ENCODE measurements at regions not wholly inside any gene's neighbourhood (a gene's known extent, or its start where the extent isn't known, plus 50 kb on each side); places are given as distances from the start of the nearest gene placed in this dataset.

DNA sequence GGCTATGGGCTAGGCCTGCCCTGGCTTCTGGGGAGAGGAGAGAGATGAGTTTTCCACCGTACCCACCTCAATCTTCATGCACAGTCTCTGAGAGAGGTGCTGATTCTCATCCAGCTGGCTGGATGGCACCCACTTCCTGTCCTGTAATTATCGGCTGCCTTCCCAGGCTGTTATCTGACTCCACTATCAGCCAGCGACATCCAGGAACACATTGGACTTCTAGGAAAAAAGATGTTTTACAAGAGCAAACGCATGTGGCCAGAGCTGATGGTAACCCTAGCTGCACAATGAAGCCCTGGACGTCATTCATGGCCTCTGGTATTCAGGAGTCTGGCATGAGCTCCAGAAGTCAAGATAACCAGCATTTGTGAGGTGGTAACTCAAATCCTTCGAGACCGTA, 137.4 kb downstream of the EHF start:
- POLR2A ChIA-PET = no interaction called here
- CTCF ChIA-PET = no interaction called here

DNA sequence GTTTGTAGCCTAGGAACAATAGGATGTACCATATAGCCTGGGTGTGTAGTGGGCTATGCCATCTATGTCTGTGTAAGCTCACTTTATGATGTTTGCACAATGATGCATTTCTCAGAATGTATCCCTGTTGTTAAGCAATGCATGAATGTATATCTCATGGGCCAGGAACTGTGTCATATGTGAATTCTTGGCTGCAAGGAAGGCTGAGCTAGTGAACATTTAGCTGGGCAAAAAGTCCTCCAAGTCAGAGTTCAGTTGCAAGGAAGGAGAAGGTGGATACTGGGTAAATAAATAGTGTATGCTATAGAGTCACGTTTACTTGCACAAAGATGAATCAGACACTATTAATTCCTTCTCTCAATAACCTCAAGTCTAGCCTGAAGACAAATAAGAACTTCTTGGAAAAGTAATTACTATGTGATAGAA, 136.1 kb downstream of the EHF start:
- ChIA-PET CTCF (no interaction called here), POLR2A (no interaction called here)
- TF ChIP-seq LEF1 (IDR thresholded peaks at IDR 0.05; ENCODE audit: borderline replicate concordance) (no peak), SUZ12 (IDR thresholded peaks at IDR 0.05) (no peak), CTBP1 (IDR thresholded peaks at IDR 0.05; ENCODE audit: borderline replicate concordance) (no peak), FOXA1 (IDR thresholded peaks at IDR 0.05) (no peak), SP1 (IDR thresholded peaks at IDR 0.05) (no peak)
- DNase-seq (ENCODE audit: extremely low spot score) = no peak

More for the DNA sequence above, 137.4 kb downstream of the EHF start:
- no peak for DNase-seq (ENCODE audit: extremely low spot score)
- TF ChIP-seq TARDBP (IDR thresholded peaks at IDR 0.05) (no peak), ELF4 (IDR thresholded peaks at IDR 0.05) (no peak), CTBP1 (IDR thresholded peaks at IDR 0.05; ENCODE audit: borderline replicate concordance) (no peak), L3MBTL2 (conservative IDR thresholded peaks at IDR 0.05) (no peak), BHLHE40 (IDR thresholded peaks at IDR 0.05; ENCODE audit: borderline replicate concordance) (no peak), PKNOX1 (IDR thresholded peaks at IDR 0.05) (no peak), NFRKB (IDR thresholded peaks at IDR 0.05) (no peak), ZNF384 (IDR thresholded peaks at IDR 0.05) (no peak), LEF1 (IDR thresholded peaks at IDR 0.05; ENCODE audit: borderline replicate concordance) (no peak), FOXA1 (IDR thresholded peaks at IDR 0.05) (no peak), SP1 (IDR thresholded peaks at IDR 0.05) (no peak), FOXK2 (IDR thresholded peaks at IDR 0.05) (no peak), HDGF (IDR thresholded peaks at IDR 0.05; ENCODE audit: borderline replicate concordance) (no peak), SUZ12 (IDR thresholded peaks at IDR 0.05) (no peak), FOXM1 (IDR thresholded peaks at IDR 0.05; ENCODE audit: borderline replicate concordance) (no peak), ARNT (IDR thresholded peaks at IDR 0.05) (no peak)

GRCh38 chr11:34756591-34756990, 135.7 kb downstream of the EHF start:
- ChIA-PET CTCF (no interaction called here), POLR2A (no interaction called here)
- DNase-seq (ENCODE audit: extremely low spot score) = no peak
- TF ChIP-seq LEF1 (IDR thresholded peaks at IDR 0.05; ENCODE audit: borderline replicate concordance) (no peak), BHLHE40 (IDR thresholded peaks at IDR 0.05; ENCODE audit: borderline replicate concordance) (no peak), SP1 (IDR thresholded peaks at IDR 0.05) (no peak), NFRKB (IDR thresholded peaks at IDR 0.05) (no peak), L3MBTL2 (conservative IDR thresholded peaks at IDR 0.05) (no peak), PKNOX1 (IDR thresholded peaks at IDR 0.05) (no peak), ARNT (IDR thresholded peaks at IDR 0.05) (no peak), FOXK2 (IDR thresholded peaks at IDR 0.05) (no peak), ELF4 (IDR thresholded peaks at IDR 0.05) (no peak), FOXA1 (IDR thresholded peaks at IDR 0.05) (no peak), ZNF384 (IDR thresholded peaks at IDR 0.05) (no peak), TARDBP (IDR thresholded peaks at IDR 0.05) (no peak), HDGF (IDR thresholded peaks at IDR 0.05; ENCODE audit: borderline replicate concordance) (no peak), SUZ12 (IDR thresholded peaks at IDR 0.05) (no peak), CTBP1 (IDR thresholded peaks at IDR 0.05; ENCODE audit: borderline replicate concordance) (no peak), FOXM1 (IDR thresholded peaks at IDR 0.05; ENCODE audit: borderline replicate concordance) (no peak)

- CTCF ChIA-PET = no interaction called here
- no peak for DNase-seq (ENCODE audit: extremely low spot score)
- POLR2A ChIA-PET = no interaction called here
- no peak for TF ChIP-seq ZNF384 (IDR thresholded peaks at IDR 0.05)
- no peak for TF ChIP-seq ELF4 (IDR thresholded peaks at IDR 0.05)
- TF ChIP-seq PKNOX1 (IDR thresholded peaks at IDR 0.05) = no peak
- no peak for TF ChIP-seq NFRKB (IDR thresholded peaks at IDR 0.05)
- no peak for TF ChIP-seq FOXM1 (IDR thresholded peaks at IDR 0.05; ENCODE audit: borderline replicate concordance)
- TF ChIP-seq L3MBTL2 (conservative IDR thresholded peaks at IDR 0.05) = no peak
- no peak for TF ChIP-seq FOXK2 (IDR thresholded peaks at IDR 0.05)
- no peak for TF ChIP-seq SUZ12 (IDR thresholded peaks at IDR 0.05)
- TF ChIP-seq SP1 (IDR thresholded peaks at IDR 0.05) = no peak
- no peak for TF ChIP-seq FOXA1 (IDR thresholded peaks at IDR 0.05)
- TF ChIP-seq ARNT (IDR thresholded peaks at IDR 0.05) = no peak
- TF ChIP-seq TARDBP (IDR thresholded peaks at IDR 0.05) = no peak
- TF ChIP-seq CTBP1 (IDR thresholded peaks at IDR 0.05; ENCODE audit: borderline replicate concordance) = no peak
- no peak for TF ChIP-seq LEF1 (IDR thresholded peaks at IDR 0.05; ENCODE audit: borderline replicate concordance)
- TF ChIP-seq HDGF (IDR thresholded peaks at IDR 0.05; ENCODE audit: borderline replicate concordance) = no peak
- no peak for TF ChIP-seq BHLHE40 (IDR thresholded peaks at IDR 0.05; ENCODE audit: borderline replicate concordance)
Measured at GRCh38 chr11:34755671-34756070, 134.8 kb downstream of the EHF start.

DNA sequence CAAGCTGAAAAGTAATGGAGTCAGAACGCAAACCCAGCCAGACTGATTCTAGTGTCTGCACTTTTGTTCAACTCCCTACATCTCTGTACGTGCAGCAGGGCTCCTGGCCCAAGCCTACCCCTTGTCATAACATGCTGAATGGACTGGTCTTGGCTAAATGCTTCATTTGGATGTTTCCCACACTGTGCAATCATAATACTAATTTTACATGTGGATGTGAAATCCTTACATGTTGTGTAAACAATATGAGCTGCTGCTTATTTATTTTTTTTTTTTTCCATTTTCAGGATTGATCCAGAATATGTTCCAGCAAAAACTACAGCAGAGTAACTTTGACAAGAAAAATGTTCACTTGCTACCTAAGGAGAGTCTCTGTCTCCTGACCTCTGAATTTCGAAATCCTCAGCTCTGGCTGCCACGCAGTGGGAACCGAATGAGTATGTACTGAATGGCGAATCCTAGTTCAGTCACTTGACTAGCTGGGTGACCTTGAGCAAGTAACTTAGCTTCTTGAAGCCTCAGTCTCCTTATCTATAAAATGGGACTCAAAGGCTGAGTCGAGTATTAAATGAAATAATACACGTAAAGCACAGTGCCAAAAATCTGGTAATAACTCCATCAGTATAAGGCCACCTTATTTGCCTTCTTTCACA, 133.4 kb downstream of the EHF start:
- no peak for DNase-seq (ENCODE audit: extremely low spot score)
- POLR2A ChIA-PET = no interaction called here
- TF ChIP-seq NFRKB (IDR thresholded peaks at IDR 0.05) (no peak), ARNT (IDR thresholded peaks at IDR 0.05) (no peak), PKNOX1 (IDR thresholded peaks at IDR 0.05) (no peak), ELF4 (IDR thresholded peaks at IDR 0.05) (no peak), BHLHE40 (IDR thresholded peaks at IDR 0.05; ENCODE audit: borderline replicate concordance) (no peak), HDGF (IDR thresholded peaks at IDR 0.05; ENCODE audit: borderline replicate concordance) (no peak), ZNF384 (IDR thresholded peaks at IDR 0.05) (no peak), SUZ12 (IDR thresholded peaks at IDR 0.05) (no peak)
- CTCF ChIA-PET = no interaction called here

Data from HEK293T (cell line).